Middle frontal gyrus (tissue), 1 donor: ENCODE measurements at regions not wholly inside any gene's neighbourhood (a gene's known extent, or its start where the extent isn't known, plus 50 kb on each side); places are given as distances from the start of the nearest gene placed in this dataset.

ENCODE experiments used
- DNase-seq: peaks from one replicate; pipeline ENCODE4 v3.0.0-alpha.2; 2015; ENCODE audit warnings: low spot score; ENCODE audit errors: extremely low spot score

- DNase-seq: no peak
Measured at GRCh38 chr13:99911965-99912566, 59.5 kb downstream of the ZIC5 start.

- no peak for DNase-seq
Measured at GRCh38 chr13:99911069-99911964, 60.2 kb downstream of the ZIC5 start.

GRCh38 chr13:99909836-99910619 is 61.5 kb downstream of the ZIC5 start:
- DNase-seq: no peak

GRCh38 chr13:99909097-99909835 is 62.3 kb downstream of the ZIC5 start:
- DNase-seq: no peak

GRCh38 chr13:99908140-99908803 is 63.3 kb downstream of the ZIC5 start:
- no peak for DNase-seq

GRCh38 chr13:99907627-99908026 is 63.9 kb downstream of the ZIC5 start:
- no peak for DNase-seq

GRCh38 chr13:99907038-99907437 is 64.5 kb downstream of the ZIC5 start:
- no peak for DNase-seq

- DNase-seq: no peak
Measured at GRCh38 chr13:99905814-99906213, 65.8 kb downstream of the ZIC5 start.

GRCh38 chr13:99905224-99905623 is 66.3 kb downstream of the ZIC5 start:
- DNase-seq: no peak

GRCh38 chr13:99903140-99903539 is 68.4 kb downstream of the ZIC5 start:
- no peak for DNase-seq

GRCh38 chr13:99902657-99903056 is 68.9 kb downstream of the ZIC5 start:
- DNase-seq: no peak

GRCh38 chr13:99900960-99901359 is 70.6 kb downstream of the ZIC5 start:
- no peak for DNase-seq

GRCh38 chr13:99898421-99898820 is 73.1 kb downstream of the ZIC5 start:
- DNase-seq: no peak

- no peak for DNase-seq
Measured at GRCh38 chr13:99897076-99897440, 74.5 kb downstream of the ZIC5 start.

- DNase-seq: no peak
Measured at GRCh38 chr13:99896369-99897075, 75.0 kb downstream of the ZIC5 start.

GRCh38 chr13:99895444-99896368 is 75.9 kb downstream of the ZIC5 start:
- DNase-seq: no peak

- DNase-seq: no peak
Measured at GRCh38 chr13:99894840-99895443, 76.6 kb downstream of the ZIC5 start.

GRCh38 chr13:99894105-99894839 is 77.3 kb downstream of the ZIC5 start:
- DNase-seq: no peak
